Keratinocyte (primary cell): ENCODE measurements at regions not wholly inside any gene's neighbourhood (a gene's known extent, or its start where the extent isn't known, plus 50 kb on each side); places are given as distances from the start of the nearest gene placed in this dataset.

ENCODE experiments used
- EZH2 ChIP-seq: IDR thresholded peaks from one replicate; pipeline ENCODE4 v1.6.1; 2012; ENCODE audit warnings: inconsistent platforms, mild to moderate bottlenecking, low read length, moderate library complexity
- TF ChIP-seq, protein P1 (sequence below), 3 experiments: IDR thresholded peaks in 1 of 3; conservative IDR thresholded peaks in 1 of 3; optimal IDR thresholded peaks in 1 of 3; 2 replicates in 2 of 3; 3 replicates in 1 of 3; pipeline versions ENCODE3 to v1.5.1; 2011; ENCODE audit warnings: low read length in 3 of 3, mild to moderate bottlenecking in 3 of 3, moderate library complexity in 2 of 3, control low read depth in 1 of 3, inconsistent platforms in 1 of 3; ENCODE audit not compliant: insufficient read depth in 2 of 3; ENCODE audit errors: extremely low read depth in 1 of 3

GRCh38 chr3:99145031-99145430, 243.5 kb upstream of the DCBLD2 start:
- TF ChIP-seq, protein P1, sequence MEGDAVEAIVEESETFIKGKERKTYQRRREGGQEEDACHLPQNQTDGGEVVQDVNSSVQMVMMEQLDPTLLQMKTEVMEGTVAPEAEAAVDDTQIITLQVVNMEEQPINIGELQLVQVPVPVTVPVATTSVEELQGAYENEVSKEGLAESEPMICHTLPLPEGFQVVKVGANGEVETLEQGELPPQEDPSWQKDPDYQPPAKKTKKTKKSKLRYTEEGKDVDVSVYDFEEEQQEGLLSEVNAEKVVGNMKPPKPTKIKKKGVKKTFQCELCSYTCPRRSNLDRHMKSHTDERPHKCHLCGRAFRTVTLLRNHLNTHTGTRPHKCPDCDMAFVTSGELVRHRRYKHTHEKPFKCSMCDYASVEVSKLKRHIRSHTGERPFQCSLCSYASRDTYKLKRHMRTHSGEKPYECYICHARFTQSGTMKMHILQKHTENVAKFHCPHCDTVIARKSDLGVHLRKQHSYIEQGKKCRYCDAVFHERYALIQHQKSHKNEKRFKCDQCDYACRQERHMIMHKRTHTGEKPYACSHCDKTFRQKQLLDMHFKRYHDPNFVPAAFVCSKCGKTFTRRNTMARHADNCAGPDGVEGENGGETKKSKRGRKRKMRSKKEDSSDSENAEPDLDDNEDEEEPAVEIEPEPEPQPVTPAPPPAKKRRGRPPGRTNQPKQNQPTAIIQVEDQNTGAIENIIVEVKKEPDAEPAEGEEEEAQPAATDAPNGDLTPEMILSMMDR (optimal IDR thresholded peaks at IDR 0.05 in 1 of 3, IDR thresholded peaks at IDR 0.05 in 1 of 3, conservative IDR thresholded peaks at IDR 0.05 in 1 of 3; ENCODE audit: extremely low read depth in 1 of 3, insufficient read depth in 2 of 3, low read length in 3 of 3) = peak in 1 of 3 experiments; percentile 17
- TF ChIP-seq EZH2 = no peak
